HepG2 (cell line): ENCODE measurements at regions not wholly inside any gene's neighbourhood (a gene's known extent, or its start where the extent isn't known, plus 50 kb on each side); places are given as distances from the start of the nearest gene placed in this dataset.

Source experiments
- MED8 ChIP-seq: sonication (generic); formaldehyde crosslinking; IDR thresholded peaks from 2 replicates; pipeline ENCODE4 v1.8.1; 2023; ENCODE audit warnings: mild to moderate bottlenecking, missing genetic modification reagents; ENCODE audit not compliant: insufficient replicate concordance
- MXI1 ChIP-seq: IDR thresholded peaks from 3 replicates; pipeline ENCODE4 v1.6.1; 2012; ENCODE audit warnings: low read depth, low read length, inconsistent platforms, borderline replicate concordance
- POLR2A ChIP-seq, 2 experiments: IDR thresholded peaks; 2 replicates each; pipeline ENCODE4 v1.6.1; 2011; ENCODE audit warnings: low read depth in 2 of 2, low read length in 2 of 2, mild to moderate bottlenecking in 1 of 2, moderate library complexity in 1 of 2; ENCODE audit not compliant: insufficient read depth in 1 of 2
- STAT5B ChIP-seq: sonication (generic); formaldehyde crosslinking; IDR thresholded peaks from 2 replicates; pipeline ENCODE4 v1.4.0; 2020; ENCODE audit warnings: missing genetic modification reagents

DNA sequence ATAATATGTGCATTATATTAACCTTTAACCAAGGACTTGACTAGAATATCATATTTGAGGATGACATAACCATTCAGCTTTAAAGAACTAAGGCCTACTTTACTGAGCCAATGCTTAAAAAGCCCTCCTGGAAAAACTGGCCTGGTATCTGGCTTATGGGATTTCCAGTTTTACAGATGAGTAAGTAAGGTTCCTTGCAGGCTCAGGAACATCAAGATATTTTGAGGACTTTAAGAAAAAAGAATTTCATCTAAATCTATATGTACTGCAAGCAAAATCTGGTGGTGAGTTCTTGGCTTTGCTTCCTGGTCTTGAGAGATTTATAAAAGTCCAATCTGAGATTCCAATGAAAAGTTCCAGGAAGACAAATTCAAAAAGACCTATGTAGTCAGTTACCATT lies 417.0 kb upstream of the NRXN1 start:
- TF ChIP-seq MED8 (no peak), STAT5B (CRISPR knock-in tag) (no peak), MXI1 (no peak), POLR2A (IDR thresholded peaks at IDR 0.05; ENCODE audit: insufficient read depth in 1 of 2, low read depth in 2 of 2, low read length in 2 of 2) (no peak)
